Liver (tissue), 8 donors: ENCODE measurements at regions not wholly inside any gene's neighbourhood (a gene's known extent, or its start where the extent isn't known, plus 50 kb on each side); places are given as distances from the start of the nearest gene placed in this dataset.

Experiments
- DNase-seq: peaks from one replicate; pipeline ENCODE4 v3.0.0-alpha.2; 2017; ENCODE audit warnings: low spot score
- H3K27ac ChIP-seq, 2 donors: one replicate each; pipeline ENCODE4 v1.7.0; 2013; ENCODE audit warnings: inconsistent platforms in 2 of 2, low read length in 2 of 2, control low read depth in 1 of 2, low read depth in 1 of 2, mild to moderate bottlenecking in 1 of 2
- H3K27me3 ChIP-seq, 4 donors: one replicate each; pipeline versions ENCODE4 v1.6.1 to v1.7.0; 2013; ENCODE audit warnings: low read length in 3 of 4, inconsistent platforms in 1 of 4, mild to moderate bottlenecking in 1 of 4, moderate library complexity in 1 of 4; ENCODE audit not compliant: control insufficient read depth in 4 of 4, insufficient read depth in 4 of 4
- H3K36me3 ChIP-seq, 4 donors: one replicate each; pipeline versions ENCODE4 v1.6.1 to v1.7.0; 2013; ENCODE audit warnings: low read length in 3 of 4, mild to moderate bottlenecking in 3 of 4, low read depth in 1 of 4, moderate library complexity in 1 of 4; ENCODE audit not compliant: control insufficient read depth in 4 of 4, insufficient read depth in 3 of 4
- H3K4me1 ChIP-seq, 4 donors: one replicate each; pipeline versions ENCODE4 v1.6.1 to v1.7.0; 2013; ENCODE audit warnings: low read length in 3 of 4, mild to moderate bottlenecking in 3 of 4, moderate library complexity in 1 of 4; ENCODE audit not compliant: control insufficient read depth in 4 of 4, insufficient read depth in 4 of 4
- H3K4me3 ChIP-seq, 3 donors: one replicate each; pipeline versions ENCODE4 v1.6.1 to v1.7.0; 2013; ENCODE audit warnings: low read length in 3 of 3, control low read depth in 1 of 3, low read depth in 1 of 3, mild to moderate bottlenecking in 1 of 3
- H3K9ac ChIP-seq, 2 donors: one replicate each; pipeline ENCODE4 v1.7.0; 2013; ENCODE audit warnings: low read length in 2 of 2, mild to moderate bottlenecking in 2 of 2, moderate library complexity in 2 of 2, control low read depth in 1 of 2, low read depth in 1 of 2
- H3K9me3 ChIP-seq, 4 donors: one replicate each; pipeline versions ENCODE4 v1.6.1 to v1.7.0; 2013; ENCODE audit warnings: low read length in 3 of 4; ENCODE audit not compliant: control insufficient read depth in 4 of 4
- ATF3 ChIP-seq: IDR thresholded peaks from 2 replicates; pipeline ENCODE4 v1.6.1; 2016; ENCODE audit warnings: antibody characterized with exemption
- CTCF ChIP-seq: fragments of 150-350 bp; IDR thresholded peaks from 2 replicates; pipeline ENCODE4 v1.5.1; 2017; ENCODE audit warnings: improper control_type of control experiment, low read depth, low read length; ENCODE audit not compliant: missing input control
- EGR1 ChIP-seq, 2 donors: IDR thresholded peaks; 2 replicates each; pipeline ENCODE4 v1.6.1; 2016 to 2018; ENCODE audit warnings: antibody characterized with exemption in 2 of 2, low read depth in 2 of 2
- FOXA1 ChIP-seq: IDR thresholded peaks from 2 replicates; pipeline ENCODE4 v1.6.1; 2016; ENCODE audit warnings: antibody characterized with exemption
- FOXA2 ChIP-seq: IDR thresholded peaks from 2 replicates; pipeline ENCODE4 v1.6.1; 2016; ENCODE audit warnings: antibody characterized with exemption
- GABPA ChIP-seq, 2 donors: IDR thresholded peaks in 1 of 2; conservative IDR thresholded peaks in 1 of 2; 2 replicates each; pipeline ENCODE4 v1.6.1; 2016; ENCODE audit warnings: antibody characterized with exemption in 2 of 2, mild to moderate bottlenecking in 1 of 2, moderate library complexity in 1 of 2
- HNF4A ChIP-seq, 2 donors: conservative IDR thresholded peaks; 2 replicates each; pipeline ENCODE4 v1.6.1; 2016; ENCODE audit warnings: antibody characterized with exemption in 2 of 2, mild to moderate bottlenecking in 2 of 2
- HNF4G ChIP-seq: IDR thresholded peaks from 2 replicates; pipeline ENCODE4 v1.6.1; 2016; ENCODE audit warnings: antibody characterized with exemption
- JUND ChIP-seq, 2 donors: IDR thresholded peaks; 2 replicates each; pipeline ENCODE4 v1.6.1; 2016; ENCODE audit warnings: antibody characterized with exemption in 2 of 2
- MAX ChIP-seq: IDR thresholded peaks from 2 replicates; pipeline ENCODE4 v1.6.1; 2016; ENCODE audit warnings: antibody characterized with exemption
- NR2F2 ChIP-seq: IDR thresholded peaks from 2 replicates; pipeline ENCODE4 v1.6.1; 2016; ENCODE audit warnings: antibody characterized with exemption
- RAD21 ChIP-seq, 2 donors: IDR thresholded peaks; 2 replicates each; pipeline ENCODE4 v1.6.1; 2016; ENCODE audit warnings: antibody characterized with exemption in 2 of 2, mild to moderate bottlenecking in 2 of 2
- REST ChIP-seq: IDR thresholded peaks from 2 replicates; pipeline ENCODE4 v1.6.1; 2016; ENCODE audit warnings: antibody characterized with exemption, mild to moderate bottlenecking
- RXRA ChIP-seq, 2 donors: IDR thresholded peaks; 2 replicates each; pipeline ENCODE4 v1.6.1; 2017 to 2018; ENCODE audit warnings: antibody characterized with exemption in 2 of 2, mild to moderate bottlenecking in 1 of 2
- SP1 ChIP-seq: IDR thresholded peaks from 2 replicates; pipeline ENCODE4 v1.6.1; 2018; ENCODE audit warnings: antibody characterized with exemption, mild to moderate bottlenecking
- TAF1 ChIP-seq: conservative IDR thresholded peaks from 2 replicates; pipeline ENCODE4 v1.6.1; 2016; ENCODE audit warnings: antibody characterized with exemption, mild to moderate bottlenecking
- YY1 ChIP-seq: IDR thresholded peaks from 2 replicates; pipeline ENCODE4 v1.6.1; 2016; ENCODE audit warnings: antibody characterized with exemption, mild to moderate bottlenecking
- WGBS: extraction: QIAGEN DNeasy Blood & Tissue Kit; methylation state at CpG from one replicate; pipeline ENCODE4 v1.1.7; 2013; 5-methylcytosine and 5-hydroxymethylcytosine counted together
- TF ChIP-seq, protein P1 (sequence below): IDR thresholded peaks from 2 replicates; pipeline ENCODE4 v1.6.1; 2016; ENCODE audit warnings: antibody characterized with exemption
- donor health status: healthy.
- donor health status: healthy.
- donor health status: healthy.
- donor health status: healthy.
- donor health status: healthy.

- no peaks in the 10 kb centered on the region for H3K36me3 ChIP-seq
- TF ChIP-seq NR2F2 (no peak), EGR1 (IDR thresholded peaks at IDR 0.05; ENCODE audit: low read depth in 2 of 2) (no peak), JUND (IDR thresholded peaks at IDR 0.05) (no peak), MAX (no peak), YY1 (no peak), CTCF (no peak), RAD21 (IDR thresholded peaks at IDR 0.05) (no peak), REST (no peak), RXRA (IDR thresholded peaks at IDR 0.05) (no peak), FOXA2 (no peak), SP1 (no peak), FOXA1 (no peak), ATF3 (no peak), HNF4G (no peak), GABPA (IDR thresholded peaks at IDR 0.05 in 1 of 2, conservative IDR thresholded peaks at IDR 0.05 in 1 of 2) (no peak)
- TF ChIP-seq, protein P1, sequence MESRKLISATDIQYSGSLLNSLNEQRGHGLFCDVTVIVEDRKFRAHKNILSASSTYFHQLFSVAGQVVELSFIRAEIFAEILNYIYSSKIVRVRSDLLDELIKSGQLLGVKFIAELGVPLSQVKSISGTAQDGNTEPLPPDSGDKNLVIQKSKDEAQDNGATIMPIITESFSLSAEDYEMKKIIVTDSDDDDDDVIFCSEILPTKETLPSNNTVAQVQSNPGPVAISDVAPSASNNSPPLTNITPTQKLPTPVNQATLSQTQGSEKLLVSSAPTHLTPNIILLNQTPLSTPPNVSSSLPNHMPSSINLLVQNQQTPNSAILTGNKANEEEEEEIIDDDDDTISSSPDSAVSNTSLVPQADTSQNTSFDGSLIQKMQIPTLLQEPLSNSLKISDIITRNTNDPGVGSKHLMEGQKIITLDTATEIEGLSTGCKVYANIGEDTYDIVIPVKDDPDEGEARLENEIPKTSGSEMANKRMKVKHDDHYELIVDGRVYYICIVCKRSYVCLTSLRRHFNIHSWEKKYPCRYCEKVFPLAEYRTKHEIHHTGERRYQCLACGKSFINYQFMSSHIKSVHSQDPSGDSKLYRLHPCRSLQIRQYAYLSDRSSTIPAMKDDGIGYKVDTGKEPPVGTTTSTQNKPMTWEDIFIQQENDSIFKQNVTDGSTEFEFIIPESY = no peak
- H3K9me3 ChIP-seq = no peaks in the 10 kb centered on the region
- no peak overlapping the region for H3K4me3 ChIP-seq
- no peak for DNase-seq
- no peak overlapping the region for H3K9ac ChIP-seq
- no peak overlapping the region for H3K27ac ChIP-seq
- 97% methylated on average over 1 of the region's 1 CpG for WGBS
- H3K4me1 ChIP-seq = no peaks in the 10 kb centered on the region
- no peaks in the 10 kb centered on the region for H3K27me3 ChIP-seq
These were observed 1174.2 kb upstream of the CDH2 start for GRCh38 chr18:29351171-29351570.

GRCh38 chr18:29328932-29329331, 1152.0 kb upstream of the CDH2 start:
- Histone ChIP-seq H3K9ac (no peak overlapping the region), H3K27ac (no peak overlapping the region), H3K4me1 (no peaks in the 10 kb centered on the region), H3K4me3 (no peak overlapping the region), H3K36me3 (no peaks in the 10 kb centered on the region), H3K9me3 (no peaks in the 10 kb centered on the region), H3K27me3 (no peaks in the 10 kb centered on the region)
- 76% methylated on average over 2 of the region's 2 CpGs for whole genome bisulfite sequencing
- DNase-seq = no peak
- TF ChIP-seq JUND (IDR thresholded peaks at IDR 0.05) (no peak), TAF1 (no peak), FOXA1 (no peak), HNF4A (conservative IDR thresholded peaks at IDR 0.05) (no peak), YY1 (no peak), HNF4G (no peak), GABPA (IDR thresholded peaks at IDR 0.05 in 1 of 2, conservative IDR thresholded peaks at IDR 0.05 in 1 of 2) (no peak), ATF3 (no peak), MAX (no peak), EGR1 (IDR thresholded peaks at IDR 0.05; ENCODE audit: low read depth in 2 of 2) (no peak), REST (no peak), RAD21 (IDR thresholded peaks at IDR 0.05) (no peak), FOXA2 (no peak), NR2F2 (no peak), SP1 (no peak)
